GM20431 (cell line): ENCODE measurements at regions not wholly inside any gene's neighbourhood (a gene's known extent, or its start where the extent isn't known, plus 50 kb on each side); places are given as distances from the start of the nearest gene placed in this dataset.

ENCODE experiments used
- in situ Hi-C: fragments of 300-500 bp; cut with MseI, MboI; formaldehyde crosslinking; loops from one replicate; pipeline ENCODE4 v1.15.0; 2020; ENCODE audit warnings: low sequenced_read_pairs; ENCODE audit not compliant: unreplicated experiment

GRCh38 chr13:21757763-21758162 is 86.9 kb downstream of the FGF9 start:
- in situ Hi-C loops, result no loop called here

GRCh38 chr13:21758441-21758840 is 87.6 kb downstream of the FGF9 start:
- in situ Hi-C loops, result no loop called here

DNA sequence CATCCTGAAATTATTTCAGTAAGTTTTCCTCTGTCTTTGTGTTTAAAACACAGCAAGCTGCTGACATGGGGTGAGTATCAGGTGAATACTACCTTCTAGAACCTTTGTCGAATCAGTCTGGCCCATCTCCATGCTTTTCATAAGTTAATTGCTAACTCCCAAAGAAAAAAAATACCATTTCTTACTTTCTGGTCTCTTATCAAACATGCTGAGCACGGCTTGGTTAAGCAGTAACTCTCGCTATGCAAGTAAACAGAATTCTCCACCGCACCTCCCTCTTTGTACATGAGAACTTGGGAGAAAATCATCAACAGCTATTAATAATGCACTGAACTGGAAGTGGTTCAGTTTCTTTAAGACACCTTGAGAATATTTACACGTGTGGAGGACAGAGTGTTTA is 88.6 kb downstream of the FGF9 start:
- in situ Hi-C loops, result no loop called here

DNA sequence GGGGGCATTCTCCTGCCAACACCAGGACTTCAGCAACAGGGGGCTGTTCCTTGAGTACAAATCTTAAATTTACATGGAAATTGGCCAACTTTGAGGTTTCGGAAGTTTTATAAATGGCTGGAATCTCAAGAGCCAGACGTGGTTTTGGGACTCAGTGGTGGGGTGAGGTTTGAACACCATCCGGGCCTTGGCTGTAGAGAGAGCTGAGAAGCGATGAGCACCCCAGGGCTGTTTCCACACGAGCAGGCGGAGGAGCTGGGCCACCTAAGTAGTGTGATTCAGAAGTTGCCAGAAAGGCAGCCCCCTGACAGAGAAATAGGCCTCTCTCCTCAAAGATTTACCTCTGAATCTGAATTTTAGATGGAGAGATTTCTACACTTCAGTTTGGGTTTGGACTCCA is 89.0 kb downstream of the FGF9 start:
- in situ Hi-C loops, result no loop called here

GRCh38 chr13:21761770-21762169 is 90.9 kb downstream of the FGF9 start:
- in situ Hi-C loops, result no loop called here

GRCh38 chr13:21762512-21762911 is 91.6 kb downstream of the FGF9 start:
- in situ Hi-C loops, result no loop called here

DNA sequence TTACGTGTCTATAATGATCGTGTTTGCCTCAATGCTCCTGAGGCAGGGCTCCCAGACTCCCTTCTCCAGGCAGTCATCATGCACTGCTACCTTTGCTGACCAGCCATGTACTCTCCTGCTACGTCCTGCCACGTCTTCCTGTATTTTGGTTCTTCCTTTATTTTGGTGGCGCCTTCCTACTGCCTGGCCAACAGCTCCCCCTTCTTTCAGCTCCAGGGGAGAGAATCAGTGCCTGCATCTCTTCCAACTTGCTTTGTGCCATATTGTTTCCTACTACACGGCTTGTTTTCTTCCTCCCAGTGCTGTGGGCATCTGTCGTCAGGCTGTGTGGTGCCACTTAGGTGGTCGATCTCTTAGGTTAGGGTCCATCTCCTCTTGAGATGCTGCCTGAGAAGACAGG is 96.2 kb downstream of the FGF9 start:
- in situ Hi-C loops, result no loop called here

GRCh38 chr13:21771075-21771474 is 100.2 kb downstream of the FGF9 start:
- in situ Hi-C loops, result no loop called here

DNA sequence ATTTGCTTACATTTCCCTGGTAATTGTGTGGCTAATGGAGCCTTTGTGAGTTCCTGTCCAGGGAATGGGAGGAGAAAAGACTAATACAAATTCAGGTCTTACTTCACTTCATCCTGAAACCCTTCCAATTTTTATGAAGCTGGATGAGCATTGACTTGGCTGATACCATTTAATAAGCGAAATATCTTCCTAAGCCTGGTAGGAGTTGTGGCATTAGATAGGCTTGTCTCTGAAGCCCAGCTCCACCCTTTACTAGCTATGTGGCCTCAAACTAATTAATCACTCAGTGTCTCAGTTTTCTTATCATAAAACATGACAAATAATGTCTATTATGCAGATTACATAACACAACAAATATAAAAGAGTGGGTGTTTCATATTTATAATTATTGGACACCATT is 106.3 kb downstream of the FGF9 start:
- in situ Hi-C loops, result no loop called here

- in situ Hi-C loops, result no loop called here
Observed at GRCh38 chr13:21777813-21778212, 106.9 kb downstream of the FGF9 start.

DNA sequence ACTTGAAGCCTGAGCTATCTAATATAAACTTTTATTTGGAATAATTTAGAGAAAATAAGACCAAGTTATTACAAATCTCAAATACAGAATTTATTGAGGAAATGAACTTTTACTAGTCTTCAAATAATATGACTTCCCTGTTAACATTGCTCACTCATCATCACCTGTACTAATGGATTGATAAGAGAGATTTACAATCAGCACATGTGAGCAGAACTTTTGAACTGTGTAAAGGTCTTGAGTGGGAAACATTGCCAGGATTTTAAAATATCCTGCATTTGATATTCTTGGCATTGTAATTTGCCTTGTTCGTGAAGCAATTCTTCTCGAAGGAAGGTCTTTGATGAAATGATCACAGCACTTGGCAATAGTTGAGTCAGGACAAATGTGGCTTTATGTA is 111.9 kb downstream of the FGF9 start:
- in situ Hi-C loops, result no loop called here

GRCh38 chr13:21785990-21786389 is 115.1 kb downstream of the FGF9 start:
- in situ Hi-C loops, result no loop called here

- in situ Hi-C loops, result no loop called here
Observed at GRCh38 chr13:21796066-21796465, 125.2 kb downstream of the FGF9 start.

DNA sequence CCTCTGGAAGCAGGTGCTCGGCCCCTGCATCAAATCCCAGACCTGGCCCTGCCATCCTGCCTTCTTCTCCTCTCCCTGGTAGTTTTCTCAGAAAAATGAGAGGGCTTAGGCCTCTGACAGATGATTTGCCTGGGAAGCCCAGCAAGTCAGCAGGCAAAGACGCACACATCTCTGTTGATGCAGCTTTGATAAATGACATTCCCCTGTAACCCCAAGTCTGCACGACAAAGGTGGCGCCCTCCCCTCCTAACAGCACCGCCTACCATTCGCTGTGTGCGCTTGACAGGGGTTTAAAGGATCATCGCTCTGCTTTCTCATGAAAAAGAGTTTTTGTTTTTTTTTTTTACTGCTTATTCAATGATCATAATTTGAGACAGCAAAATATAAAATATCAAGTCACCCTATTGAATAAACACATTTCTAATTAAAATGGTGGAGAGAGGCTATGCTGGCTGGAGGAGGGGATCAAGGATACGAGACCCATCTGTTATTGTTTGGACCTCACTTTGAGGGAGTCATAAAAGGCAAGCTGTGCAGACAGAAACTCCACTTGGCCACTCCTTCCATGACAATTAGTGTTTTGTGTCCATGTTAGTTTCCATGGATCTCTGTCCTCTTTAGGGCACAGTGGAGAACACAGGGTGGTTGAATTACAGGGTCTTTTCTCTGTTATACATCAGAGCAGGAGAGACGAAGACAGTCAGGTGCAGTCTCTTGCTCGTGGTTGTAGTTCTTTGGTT is 126.1 kb downstream of the FGF9 start:
- in situ Hi-C loops, result no loop called here

GRCh38 chr13:21797736-21798135 is 126.9 kb downstream of the FGF9 start:
- in situ Hi-C loops, result no loop called here

- in situ Hi-C loops, result no loop called here
Observed at GRCh38 chr13:21798181-21798580, 127.3 kb downstream of the FGF9 start.

DNA sequence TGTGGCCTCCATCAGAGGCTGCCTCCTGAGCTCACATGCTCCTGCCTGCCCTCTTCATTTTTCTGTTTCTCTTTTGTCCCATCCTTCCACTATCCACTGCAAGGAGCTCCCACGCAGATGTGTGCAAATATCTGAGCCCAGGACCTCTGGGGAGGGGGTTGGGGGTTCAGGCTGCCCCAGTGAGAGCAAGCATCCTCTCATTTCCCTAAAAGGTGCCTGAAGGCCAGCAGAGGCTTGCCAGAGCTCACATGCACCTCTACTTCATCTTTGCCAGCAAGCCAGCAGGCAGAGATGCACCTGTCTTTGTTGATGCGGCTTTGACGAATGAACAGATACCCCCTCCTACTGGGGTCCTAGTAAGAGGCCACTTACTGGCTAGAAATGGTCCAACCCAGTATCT is 128.8 kb downstream of the FGF9 start:
- in situ Hi-C loops, result no loop called here

GRCh38 chr13:21800837-21801616 is 130.2 kb downstream of the FGF9 start:
- in situ Hi-C loops, result no loop called here

GRCh38 chr13:21805733-21806132 is 134.9 kb downstream of the FGF9 start:
- in situ Hi-C loops, result no loop called here

- in situ Hi-C loops, result no loop called here
Observed at GRCh38 chr13:21812192-21812626, 141.3 kb downstream of the FGF9 start.

GRCh38 chr13:21813110-21813509 is 142.2 kb downstream of the FGF9 start:
- in situ Hi-C loops, result no loop called here

GRCh38 chr13:21813844-21814243 is 143.0 kb downstream of the FGF9 start:
- in situ Hi-C loops, result no loop called here
